NOMO-1 treated with DMSO at 0.1 percent for 48 hours (cell line): ENCODE measurements at regions not wholly inside any gene's neighbourhood (a gene's known extent, or its start where the extent isn't known, plus 50 kb on each side); places are given as distances from the start of the nearest gene placed in this dataset.
"Not testable (repeated sequence)": the region's sequence is repeated elsewhere in the genome, so short reads cannot be mapped to it uniquely, and the experiment has no call there.

ENCODE experiments used
- DNase-seq: peaks from one replicate; lab custom pipeline; 2025; ENCODE audit not compliant: unreplicated experiment; lab: John Stamatoyannopoulos, UW

- DNase-seq, result no peak
These were observed 185.8 kb upstream of the UBE3A start for GRCh38 chr15:25624504-25625177.

DNA sequence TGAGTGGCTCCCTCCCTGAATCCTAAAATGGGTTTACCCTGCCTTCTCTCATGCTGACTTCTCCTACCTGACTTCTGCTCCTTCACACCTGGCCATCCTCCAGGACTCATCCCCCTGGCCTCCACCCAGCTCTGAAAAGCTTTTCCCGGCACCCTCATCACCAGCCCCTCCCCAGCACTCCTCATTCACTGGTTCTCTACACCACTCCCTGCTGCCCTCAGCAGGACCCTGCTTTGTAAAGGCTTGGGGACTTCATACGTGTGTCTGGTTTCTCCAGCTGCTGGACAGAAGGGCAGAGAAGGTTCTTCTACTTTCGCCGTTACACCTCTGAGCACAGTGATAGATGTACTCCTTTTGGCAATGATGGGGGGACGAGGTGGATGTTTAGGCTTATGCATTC, 184.9 kb upstream of the UBE3A start:
- DNase-seq, result no peak

GRCh38 chr15:25620466-25620865, 181.6 kb upstream of the UBE3A start:
- no peak for DNase-seq

- no peak for DNase-seq
These were observed 180.9 kb upstream of the UBE3A start for GRCh38 chr15:25619761-25620160.

DNA sequence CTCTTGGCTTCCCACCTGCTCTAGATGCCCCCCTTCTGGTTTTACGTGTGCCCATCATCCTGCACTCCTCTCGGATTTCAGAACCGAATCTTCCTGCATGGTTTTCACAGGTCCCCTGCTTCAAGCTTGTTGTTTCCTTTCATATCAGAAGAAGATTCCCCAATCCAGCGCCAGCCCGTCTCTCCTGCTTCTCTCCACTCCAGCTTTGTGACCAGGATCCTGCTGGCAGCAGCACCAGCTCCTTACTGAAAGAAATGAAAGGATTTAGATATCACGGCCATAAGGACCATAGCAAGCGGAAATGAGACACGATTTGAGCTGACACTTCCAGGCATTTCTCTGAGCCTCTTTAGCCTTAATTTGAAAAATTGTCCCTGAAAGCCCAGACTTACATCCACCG, 180.3 kb upstream of the UBE3A start:
- DNase-seq, result no peak

- no peak for DNase-seq
These were observed 179.3 kb upstream of the UBE3A start for GRCh38 chr15:25618161-25618560.

GRCh38 chr15:25616471-25616870, 177.6 kb upstream of the UBE3A start:
- DNase-seq, result no peak

- DNase-seq, result no peak
These were observed 174.3 kb upstream of the UBE3A start for GRCh38 chr15:25613134-25613533.

DNA sequence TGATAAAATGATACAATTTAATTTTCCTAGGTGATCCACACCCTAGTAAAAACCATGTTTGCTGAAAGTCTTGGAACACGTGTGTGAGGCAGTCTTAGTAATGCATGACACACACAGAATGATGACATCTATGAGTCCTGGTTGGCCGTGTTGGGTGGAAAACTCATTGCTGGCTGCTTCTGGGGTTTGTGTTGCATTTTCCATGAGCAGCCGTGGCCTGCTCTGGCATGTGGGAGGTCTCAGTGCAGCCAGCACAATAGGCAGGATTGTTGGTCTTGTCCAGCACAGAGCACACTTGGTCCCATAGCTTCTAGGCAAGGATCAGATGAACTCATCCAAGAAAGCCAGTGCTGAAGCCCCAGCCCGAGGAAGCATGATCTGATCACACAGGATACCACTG, 172.8 kb upstream of the UBE3A start:
- DNase-seq, result no peak

DNA sequence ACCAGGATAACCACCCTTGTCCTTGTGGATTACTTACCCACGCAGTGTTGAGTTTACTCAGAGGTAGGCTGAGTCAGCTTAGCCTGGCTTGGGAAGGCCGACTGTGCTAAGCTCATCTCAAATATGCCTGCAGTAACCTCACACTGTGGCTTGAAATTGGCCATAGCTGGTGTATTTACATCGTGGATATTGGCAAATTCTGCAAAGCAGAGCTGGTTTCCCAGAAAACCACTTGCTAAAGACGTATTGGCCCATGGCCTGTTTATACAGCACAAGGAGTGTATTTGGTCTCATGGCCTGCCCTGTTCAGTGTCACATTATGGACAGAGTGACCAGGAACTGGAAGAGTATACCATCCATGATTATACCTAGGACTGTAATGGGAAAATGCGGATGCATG, 170.5 kb upstream of the UBE3A start:
- no peak for DNase-seq

DNA sequence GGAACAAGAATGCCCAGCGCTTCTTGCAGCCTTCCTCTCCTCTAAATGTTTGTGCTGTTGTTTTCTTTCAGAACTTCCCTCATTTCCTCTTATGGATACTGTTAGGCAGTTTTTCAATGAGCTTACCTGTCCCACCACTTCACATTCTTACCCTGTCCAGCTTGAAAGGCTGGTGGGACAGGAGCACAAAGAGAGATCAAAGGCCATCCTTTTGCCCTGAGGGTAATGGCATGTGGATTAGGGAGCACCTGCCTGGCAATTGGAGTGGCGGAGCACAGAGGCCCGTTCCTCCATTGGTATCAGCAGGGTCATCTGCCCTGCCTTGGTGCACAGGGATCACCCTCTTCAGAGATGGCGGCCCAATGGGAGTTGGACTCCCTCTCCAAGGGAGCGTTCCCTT, 170.1 kb upstream of the UBE3A start:
- no peak for DNase-seq

GRCh38 chr15:25605151-25605550, 166.3 kb upstream of the UBE3A start:
- no peak for DNase-seq

DNA sequence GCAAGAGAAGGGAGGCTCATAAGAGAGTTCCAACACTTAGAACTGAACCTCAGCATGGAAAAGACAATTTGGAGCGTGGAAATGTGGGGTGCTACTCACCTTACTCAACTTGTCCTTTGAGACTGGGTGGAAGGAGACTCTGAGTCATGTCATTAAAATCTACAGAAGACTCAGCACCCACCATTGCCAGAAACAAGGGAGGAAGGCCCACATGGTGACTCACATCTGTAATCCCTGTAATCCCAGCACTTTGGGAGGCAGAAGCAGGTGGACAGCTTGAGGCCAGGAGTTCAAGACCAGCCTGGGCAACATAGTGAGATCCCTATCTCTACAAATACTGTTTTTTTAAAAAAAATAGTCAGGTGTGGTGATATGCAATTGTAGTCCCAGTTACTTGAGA, 161.9 kb upstream of the UBE3A start:
- no peak for DNase-seq

- no peak for DNase-seq
These were observed 158.7 kb upstream of the UBE3A start for GRCh38 chr15:25597571-25597970.

DNA sequence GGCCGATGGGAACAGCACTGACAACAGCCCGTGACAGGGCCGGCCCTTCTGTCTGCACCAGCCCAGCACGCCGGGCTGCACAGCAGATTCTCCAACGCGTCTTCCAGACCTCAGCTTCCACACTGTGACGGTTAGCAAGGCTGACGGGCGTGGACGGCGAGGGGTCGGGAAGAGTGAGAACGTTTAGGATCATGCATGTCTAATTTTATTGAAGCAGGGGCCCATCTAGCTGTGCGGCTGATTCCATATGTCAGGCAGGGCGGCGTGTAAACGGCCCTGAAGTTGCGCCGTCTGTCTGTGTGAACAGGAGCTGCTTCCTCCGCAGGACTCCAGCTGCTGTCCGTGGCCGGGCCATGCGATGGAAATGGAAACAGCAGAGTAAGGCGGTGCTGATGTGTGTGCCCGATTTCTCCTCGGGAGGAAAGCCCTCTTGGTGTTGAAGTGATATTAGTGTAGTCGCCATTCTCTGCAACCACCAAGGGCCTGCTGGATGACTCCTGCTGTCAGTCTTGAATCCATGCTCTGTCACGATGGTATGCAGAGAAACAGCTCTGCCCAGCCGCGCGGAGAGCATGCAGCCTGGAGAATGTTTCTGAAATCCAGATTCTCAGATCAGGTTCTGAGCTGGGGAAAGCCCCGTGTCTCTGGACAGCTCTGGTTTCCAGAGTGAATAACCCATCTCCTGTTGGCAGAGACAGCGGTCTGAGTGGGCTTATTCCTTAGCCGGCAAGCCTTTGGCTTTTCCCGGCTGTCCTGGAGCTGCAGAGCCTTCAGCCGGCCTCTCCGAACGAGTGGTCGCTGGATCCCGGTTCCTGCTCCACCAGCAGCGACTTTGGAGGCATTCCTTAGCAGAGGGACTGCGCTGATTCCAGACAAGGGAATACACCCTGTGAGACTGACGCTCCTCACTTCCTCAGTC, 158.1 kb upstream of the UBE3A start:
- DNase-seq, result no peak

- no peak for DNase-seq
These were observed 149.0 kb upstream of the UBE3A start for GRCh38 chr15:25587616-25588340.

- no peak for DNase-seq
These were observed 144.1 kb upstream of the UBE3A start for GRCh38 chr15:25582886-25583285.

DNA sequence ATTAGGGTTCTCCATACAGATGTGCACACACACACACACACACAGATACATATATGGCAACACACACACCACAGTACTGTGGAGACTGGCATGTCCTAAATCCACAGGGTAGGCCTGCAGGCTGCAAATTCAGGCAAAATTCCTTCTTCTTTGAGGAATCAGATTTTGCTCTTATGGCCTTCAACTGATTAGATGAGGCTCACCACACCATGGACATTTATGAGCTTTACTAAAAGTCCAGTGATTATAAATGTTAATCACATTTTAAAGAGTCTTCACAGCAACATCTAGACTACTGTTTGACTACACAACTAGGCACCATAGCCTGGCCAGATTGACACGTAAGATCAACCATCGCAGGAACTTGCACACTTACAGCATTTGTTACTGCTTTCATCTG, 140.3 kb upstream of the UBE3A start:
- DNase-seq, result no peak

- DNase-seq, result no peak
These were observed 133.4 kb upstream of the UBE3A start for GRCh38 chr15:25572191-25572590.

DNA sequence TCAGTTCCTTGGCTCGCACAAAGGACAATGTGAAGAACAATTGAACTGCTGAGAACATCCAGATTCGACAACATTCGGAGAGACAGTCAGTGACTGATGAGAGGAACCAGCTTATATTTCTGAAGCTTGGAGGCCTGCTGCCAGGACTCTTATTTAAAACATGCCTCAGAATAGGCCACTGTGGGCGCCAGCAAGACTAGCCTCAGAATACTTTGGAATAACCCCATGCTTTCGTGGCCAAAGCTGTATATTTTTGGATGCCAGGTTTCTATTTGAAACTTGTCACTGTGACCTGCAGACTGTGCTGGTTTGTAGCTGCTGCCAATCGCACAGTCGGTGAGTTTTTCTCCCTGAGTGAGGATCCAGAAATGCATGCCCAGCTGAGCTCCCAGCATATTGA, 129.9 kb upstream of the UBE3A start:
- DNase-seq, result no peak

DNA sequence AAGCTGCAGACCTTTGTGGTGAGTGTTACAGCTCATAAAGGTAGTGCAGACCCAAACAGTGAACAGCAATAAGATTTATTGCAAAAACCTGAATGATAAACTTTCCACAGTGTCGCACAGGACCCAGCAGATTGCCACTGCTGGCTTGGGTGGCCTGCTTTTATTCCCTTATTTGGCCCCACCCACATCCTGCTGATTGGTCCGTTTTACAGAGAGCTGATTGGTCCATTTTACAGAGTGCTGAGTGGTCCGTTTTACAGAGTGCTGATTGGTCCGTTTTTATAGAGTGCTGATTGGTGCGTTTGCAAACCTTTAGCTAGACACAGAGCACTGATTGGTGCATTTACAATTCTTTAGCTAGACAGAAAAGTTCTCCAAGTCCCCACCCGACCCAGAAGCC, 127.7 kb upstream of the UBE3A start:
- DNase-seq, result not testable (repeated sequence)
